HG02943 (cell line): ENCODE measurements at regions not wholly inside any gene's neighbourhood (a gene's known extent, or its start where the extent isn't known, plus 50 kb on each side); places are given as distances from the start of the nearest gene placed in this dataset.

Source experiments
- ATAC-seq: cut with Tn5 transposase; IDR thresholded peaks from one replicate; pipeline ENCODE4 v1.9.1; 2021; ENCODE audit warnings: mild to moderate bottlenecking, low read depth, moderate library complexity; ENCODE audit not compliant: unreplicated experiment

DNA sequence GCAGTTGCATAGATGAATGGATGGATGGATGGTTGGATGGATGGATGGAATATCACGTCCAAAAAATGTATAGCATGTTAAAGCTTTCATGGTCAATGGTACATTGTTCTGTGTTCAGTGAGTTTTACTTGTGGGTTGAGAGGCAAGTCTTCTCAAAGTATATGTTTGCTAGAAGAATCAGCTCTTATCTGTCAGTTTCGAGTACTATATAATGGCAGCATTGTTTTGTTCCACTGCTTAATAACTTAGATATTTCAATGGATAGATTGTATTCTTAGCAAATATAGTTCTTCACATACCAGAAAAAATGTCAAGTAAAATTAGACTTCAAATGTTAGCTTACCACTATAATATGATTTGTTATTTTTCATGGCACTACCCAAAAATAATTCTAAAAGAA is 100.9 kb upstream of the CDIN1 start:
- ATAC-seq: no peak

DNA sequence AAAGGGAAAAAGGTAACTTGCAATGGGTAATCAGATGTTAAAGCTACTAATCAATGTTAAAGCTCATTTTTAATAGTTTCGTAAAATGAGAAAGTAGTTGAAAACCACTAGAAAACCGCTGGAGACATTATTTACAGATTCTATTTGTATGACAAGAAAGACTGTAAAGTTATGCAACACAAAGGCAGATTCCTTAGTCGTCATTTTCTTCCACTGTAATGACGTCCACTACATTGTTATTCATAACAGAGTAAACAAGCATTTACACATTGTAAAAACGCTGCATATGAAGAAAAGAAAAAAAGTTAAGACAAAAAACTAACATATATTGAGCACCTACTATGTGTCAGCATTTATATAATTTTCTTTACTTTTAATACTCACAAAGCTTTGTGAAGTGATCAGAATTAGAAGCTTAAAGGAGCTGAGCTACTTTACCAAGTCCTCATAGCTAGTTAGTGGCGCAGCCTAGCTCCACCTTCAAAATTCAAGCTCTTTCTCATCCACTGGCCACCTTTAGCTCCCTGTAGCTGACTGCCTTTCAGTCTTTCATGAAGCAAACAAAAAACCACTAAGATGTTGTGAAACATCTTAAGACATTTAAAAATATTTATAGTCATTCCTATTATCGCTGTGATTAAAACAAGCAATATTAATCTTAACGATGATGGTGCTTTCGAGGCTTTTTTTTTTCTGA is 100.1 kb upstream of the CDIN1 start:
- ATAC-seq: no peak

DNA sequence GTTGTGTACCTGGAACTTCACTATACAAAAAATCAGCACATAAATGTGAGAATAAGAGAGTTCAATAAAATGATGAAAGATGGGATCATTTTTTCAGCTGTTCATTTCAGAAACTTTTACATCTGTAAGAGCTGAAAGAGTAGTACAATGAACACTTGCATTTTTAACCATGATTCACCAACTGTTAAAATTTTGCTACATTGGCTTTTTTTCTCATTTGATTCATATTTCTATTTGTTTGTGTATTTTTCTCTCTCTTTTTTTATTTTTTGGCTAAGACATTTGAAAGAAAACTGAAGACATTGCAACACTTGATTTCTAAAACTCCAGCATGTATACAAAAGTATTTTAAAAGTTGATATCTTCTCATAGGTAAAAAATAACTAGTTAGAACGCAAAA is 98.3 kb upstream of the CDIN1 start:
- no peak for ATAC-seq

DNA sequence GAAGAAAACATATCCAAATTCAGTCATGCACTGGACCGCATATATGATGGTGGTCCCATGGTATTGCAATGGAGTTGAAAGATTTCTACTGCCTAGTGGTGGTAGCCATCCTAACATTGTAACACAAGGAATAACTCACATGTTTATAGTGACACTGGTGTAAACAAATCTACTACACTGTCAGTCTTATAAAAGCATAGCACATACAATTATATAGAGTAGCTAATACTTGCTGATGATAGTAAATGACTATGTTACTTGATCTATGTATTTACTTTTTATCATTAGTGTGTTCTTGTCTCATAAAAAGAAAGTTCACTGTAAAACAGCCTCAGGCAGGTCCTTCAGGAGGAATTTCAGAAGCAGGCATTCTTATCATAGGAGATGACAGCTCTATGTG is 96.0 kb upstream of the CDIN1 start:
- ATAC-seq: no peak

DNA sequence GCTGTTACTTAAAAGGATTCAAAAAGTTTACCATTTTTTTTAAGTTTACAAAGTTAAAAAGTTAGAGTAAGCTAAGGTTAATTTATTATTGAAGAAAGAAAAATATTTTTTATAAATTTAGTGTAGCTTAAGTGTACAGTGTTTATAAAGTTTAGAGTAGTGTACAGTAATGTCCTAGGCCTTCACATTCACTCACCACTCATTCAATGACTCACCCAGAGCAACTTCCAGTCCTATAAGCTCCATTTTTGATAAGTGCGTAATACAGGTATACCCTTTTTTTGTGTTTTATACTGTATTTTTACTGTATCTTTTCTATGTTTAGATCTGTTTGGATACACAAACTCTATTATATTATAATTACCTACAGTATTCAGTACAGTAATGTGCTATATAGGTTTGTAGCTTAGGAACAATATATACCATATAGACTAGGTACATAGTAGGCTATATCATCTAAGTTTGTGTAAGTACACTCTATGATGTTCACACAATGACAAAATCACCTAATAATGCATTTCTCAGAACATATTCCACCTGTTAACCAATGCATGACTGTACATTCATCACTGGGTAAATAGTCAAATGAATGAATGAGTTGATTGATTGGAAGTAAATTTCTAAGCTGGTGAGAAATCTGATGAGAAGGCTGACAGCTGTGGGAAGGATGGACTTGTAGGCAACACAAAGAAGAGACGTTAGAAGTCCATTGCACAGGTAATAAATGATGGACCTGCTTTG is 95.2 kb upstream of the CDIN1 start:
- no peak for ATAC-seq

GRCh38 chr15:36491912-36492311 is 87.5 kb upstream of the CDIN1 start:
- no peak for ATAC-seq

DNA sequence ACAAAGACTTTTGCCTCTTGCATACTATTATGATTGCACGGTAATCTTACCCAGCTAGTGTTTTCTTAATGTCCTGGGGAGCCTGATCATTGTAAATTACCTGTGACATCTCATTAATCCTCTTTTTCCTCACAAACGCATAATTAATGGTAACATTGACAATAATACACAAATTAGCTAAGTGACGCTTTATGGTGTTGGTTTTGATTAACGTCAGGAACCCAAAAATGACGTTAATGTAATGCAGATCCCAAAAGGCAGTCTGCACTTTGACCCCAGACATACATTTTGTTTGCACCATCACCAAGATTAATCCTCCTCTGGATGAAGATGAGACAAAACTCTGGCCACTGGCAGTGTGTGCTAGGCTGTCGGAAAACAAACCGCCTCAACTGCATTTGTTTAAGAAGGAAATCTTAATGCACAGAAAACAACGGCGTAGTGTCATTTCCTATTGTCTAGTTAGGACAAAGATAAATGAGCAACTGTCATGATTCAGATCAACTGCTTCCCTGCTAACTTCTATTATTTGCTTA is 83.9 kb upstream of the CDIN1 start:
- ATAC-seq: no peak

GRCh38 chr15:36497901-36498300 is 81.5 kb upstream of the CDIN1 start:
- ATAC-seq: no peak

DNA sequence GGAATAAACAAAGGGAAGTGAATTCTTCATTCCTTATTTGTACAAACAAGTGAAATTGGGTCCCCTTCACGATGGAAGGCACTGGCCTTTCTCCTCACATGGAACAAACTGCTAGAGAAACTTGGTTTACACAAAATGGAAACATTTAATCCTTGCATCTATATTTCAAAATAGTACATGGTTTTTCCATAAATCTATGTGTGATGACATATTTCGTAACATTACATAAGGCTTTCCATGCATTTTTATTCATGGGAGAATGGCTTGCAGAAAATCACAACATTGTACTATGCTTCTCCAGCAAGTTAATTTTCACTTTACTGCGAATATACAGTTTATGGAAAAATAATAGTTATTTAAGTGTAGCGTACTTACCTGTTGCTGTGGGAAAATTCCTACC is 81.0 kb upstream of the CDIN1 start:
- no peak for ATAC-seq

GRCh38 chr15:36498916-36499315 is 80.5 kb upstream of the CDIN1 start:
- no peak for ATAC-seq

DNA sequence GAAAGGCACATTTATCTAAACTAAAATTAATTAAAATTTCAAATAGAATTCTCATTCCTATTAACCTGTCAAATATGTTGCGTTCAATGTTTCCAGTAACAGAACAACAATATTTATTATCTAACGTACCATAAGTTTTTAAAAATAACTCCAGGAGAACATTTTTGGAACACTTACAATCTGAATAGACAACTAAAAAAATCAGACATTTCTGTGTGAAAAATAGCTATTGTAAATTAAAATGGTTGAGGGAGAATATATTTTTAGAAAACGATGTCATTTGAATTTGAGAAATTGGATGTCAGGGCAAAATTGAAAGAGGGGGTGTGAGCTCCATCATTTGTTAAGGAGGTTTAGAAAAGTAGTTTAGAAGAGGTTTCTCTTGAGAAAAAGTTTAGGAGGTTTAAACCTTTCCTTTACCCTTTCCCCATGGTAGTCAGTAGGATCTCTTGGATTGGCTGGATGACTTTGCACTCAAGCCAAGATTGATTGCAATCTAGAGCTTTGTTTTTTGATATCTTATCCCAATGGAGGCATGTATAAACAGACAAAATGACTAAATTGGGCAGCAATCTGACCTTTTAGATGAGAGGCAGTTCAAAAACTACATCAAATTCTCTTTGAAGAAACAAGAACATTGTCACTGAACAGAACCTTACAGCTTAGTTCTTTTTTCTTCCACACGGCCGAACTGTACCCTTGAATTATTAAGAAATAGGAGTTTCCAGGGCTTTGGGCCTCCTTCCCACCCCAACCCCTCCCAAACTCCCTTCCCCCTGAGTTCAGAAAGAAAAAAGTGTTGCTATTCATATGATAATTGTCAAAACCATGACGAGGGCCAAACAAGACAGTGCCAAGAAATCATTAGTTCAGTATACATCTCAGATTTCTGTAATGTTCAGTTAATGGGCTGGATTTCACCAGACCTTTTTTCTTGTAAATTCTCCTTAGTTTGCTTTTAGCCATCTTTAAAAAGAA is 79.7 kb upstream of the CDIN1 start:
- ATAC-seq: no peak

DNA sequence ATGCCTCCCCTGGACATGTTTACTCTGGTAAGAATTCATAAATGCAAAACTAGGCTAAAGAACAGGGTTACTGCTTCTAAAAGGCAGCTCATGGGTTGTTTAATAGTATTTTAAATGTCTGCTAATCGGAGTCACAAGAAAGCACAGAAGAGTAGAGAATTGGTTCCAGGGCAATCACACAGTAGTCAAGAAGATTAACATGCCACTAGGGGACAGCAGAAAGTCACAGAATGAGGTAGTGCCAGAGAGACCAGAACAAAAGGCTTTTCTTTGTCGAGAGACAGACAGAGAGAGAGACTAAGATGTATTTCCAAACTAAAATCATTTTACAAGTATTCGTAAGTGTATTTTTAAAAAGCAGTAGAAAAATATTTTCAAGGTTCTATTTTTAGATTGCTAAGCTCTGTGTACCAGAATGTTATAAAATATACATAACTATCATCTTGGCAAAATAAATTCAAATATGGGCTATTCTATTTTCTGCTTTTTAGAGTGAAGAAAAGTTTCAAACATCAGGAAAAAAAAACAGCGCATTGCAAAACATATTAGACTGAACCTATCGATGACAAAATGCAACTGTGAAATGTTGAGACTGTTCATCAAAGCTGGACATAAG is 78.3 kb upstream of the CDIN1 start:
- peak; percentile 61 for ATAC-seq

GRCh38 chr15:36502509-36502908 is 76.9 kb upstream of the CDIN1 start:
- no peak for ATAC-seq

- no peak for ATAC-seq
Observed at GRCh38 chr15:36506733-36507356, 72.6 kb upstream of the CDIN1 start.

GRCh38 chr15:36507458-36507857 is 72.0 kb upstream of the CDIN1 start:
- ATAC-seq: no peak

DNA sequence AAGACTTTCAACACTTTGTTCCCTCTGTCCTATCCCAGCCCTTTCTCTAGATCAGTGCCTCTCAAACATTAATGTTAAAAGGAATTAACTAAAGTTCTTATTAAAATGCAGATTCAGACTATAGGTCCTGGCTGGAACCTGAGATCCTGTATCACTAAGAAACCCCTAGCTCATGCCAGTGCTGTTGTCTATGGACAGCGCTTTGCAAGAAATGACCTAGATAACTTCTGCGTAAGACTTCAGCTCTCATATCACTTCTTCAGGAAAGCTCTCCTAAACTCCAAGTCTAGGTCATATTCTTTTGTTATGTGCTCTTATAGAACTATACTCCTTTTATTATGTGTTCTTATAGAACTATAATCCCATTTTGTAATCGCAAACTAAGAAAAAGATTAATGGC is 67.8 kb upstream of the CDIN1 start:
- ATAC-seq: no peak

DNA sequence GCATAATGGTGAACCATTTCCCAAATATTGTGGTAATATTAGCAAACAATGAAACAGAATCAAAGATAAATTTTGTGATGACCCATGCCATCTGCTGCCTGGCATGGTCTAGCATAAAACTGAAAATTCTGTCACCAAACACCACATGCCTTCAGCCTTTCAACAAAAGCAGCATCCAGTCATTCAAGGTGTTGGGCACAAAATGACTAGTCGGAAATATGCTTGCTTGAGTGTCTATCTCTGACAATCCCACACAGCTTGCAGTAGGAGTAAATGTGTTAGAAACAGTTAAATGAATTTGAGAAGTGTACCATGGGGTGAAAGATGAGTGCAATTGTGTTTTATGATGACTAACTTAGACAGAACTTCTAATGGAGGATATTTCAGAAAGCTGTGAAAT is 61.7 kb upstream of the CDIN1 start:
- ATAC-seq: no peak

- no peak for ATAC-seq
Observed at GRCh38 chr15:36519067-36519466, 60.4 kb upstream of the CDIN1 start.

- no peak for ATAC-seq
Observed at GRCh38 chr15:36525430-36525829, 54.0 kb upstream of the CDIN1 start.
